Liver (tissue), 8 donors: ENCODE measurements at regions not wholly inside any gene's neighbourhood (a gene's known extent, or its start where the extent isn't known, plus 50 kb on each side); places are given as distances from the start of the nearest gene placed in this dataset.

ENCODE experiments used
- DNase-seq: peaks from one replicate; pipeline ENCODE4 v3.0.0-alpha.2; 2017; ENCODE audit warnings: low spot score
- H3K27ac ChIP-seq, 2 donors: one replicate each; pipeline ENCODE4 v1.7.0; 2013; ENCODE audit warnings: inconsistent platforms in 2 of 2, low read length in 2 of 2, control low read depth in 1 of 2, low read depth in 1 of 2, mild to moderate bottlenecking in 1 of 2
- H3K27me3 ChIP-seq, 4 donors: one replicate each; pipeline versions ENCODE4 v1.6.1 to v1.7.0; 2013; ENCODE audit warnings: low read length in 3 of 4, inconsistent platforms in 1 of 4, mild to moderate bottlenecking in 1 of 4, moderate library complexity in 1 of 4; ENCODE audit not compliant: control insufficient read depth in 4 of 4, insufficient read depth in 4 of 4
- H3K36me3 ChIP-seq, 4 donors: one replicate each; pipeline versions ENCODE4 v1.6.1 to v1.7.0; 2013; ENCODE audit warnings: low read length in 3 of 4, mild to moderate bottlenecking in 3 of 4, low read depth in 1 of 4, moderate library complexity in 1 of 4; ENCODE audit not compliant: control insufficient read depth in 4 of 4, insufficient read depth in 3 of 4
- H3K4me1 ChIP-seq, 4 donors: one replicate each; pipeline versions ENCODE4 v1.6.1 to v1.7.0; 2013; ENCODE audit warnings: low read length in 3 of 4, mild to moderate bottlenecking in 3 of 4, moderate library complexity in 1 of 4; ENCODE audit not compliant: control insufficient read depth in 4 of 4, insufficient read depth in 4 of 4
- H3K4me3 ChIP-seq, 3 donors: one replicate each; pipeline versions ENCODE4 v1.6.1 to v1.7.0; 2013; ENCODE audit warnings: low read length in 3 of 3, control low read depth in 1 of 3, low read depth in 1 of 3, mild to moderate bottlenecking in 1 of 3
- H3K9ac ChIP-seq, 2 donors: one replicate each; pipeline ENCODE4 v1.7.0; 2013; ENCODE audit warnings: low read length in 2 of 2, mild to moderate bottlenecking in 2 of 2, moderate library complexity in 2 of 2, control low read depth in 1 of 2, low read depth in 1 of 2
- H3K9me3 ChIP-seq, 4 donors: one replicate each; pipeline versions ENCODE4 v1.6.1 to v1.7.0; 2013; ENCODE audit warnings: low read length in 3 of 4; ENCODE audit not compliant: control insufficient read depth in 4 of 4
- EGR1 ChIP-seq, 2 donors: IDR thresholded peaks; 2 replicates each; pipeline ENCODE4 v1.6.1; 2016 to 2018; ENCODE audit warnings: antibody characterized with exemption in 2 of 2, low read depth in 2 of 2
- FOXA1 ChIP-seq: IDR thresholded peaks from 2 replicates; pipeline ENCODE4 v1.6.1; 2016; ENCODE audit warnings: antibody characterized with exemption
- FOXA2 ChIP-seq: IDR thresholded peaks from 2 replicates; pipeline ENCODE4 v1.6.1; 2016; ENCODE audit warnings: antibody characterized with exemption
- GABPA ChIP-seq, 2 donors: IDR thresholded peaks in 1 of 2; conservative IDR thresholded peaks in 1 of 2; 2 replicates each; pipeline ENCODE4 v1.6.1; 2016; ENCODE audit warnings: antibody characterized with exemption in 2 of 2, mild to moderate bottlenecking in 1 of 2, moderate library complexity in 1 of 2
- HNF4A ChIP-seq, 2 donors: conservative IDR thresholded peaks; 2 replicates each; pipeline ENCODE4 v1.6.1; 2016; ENCODE audit warnings: antibody characterized with exemption in 2 of 2, mild to moderate bottlenecking in 2 of 2
- HNF4G ChIP-seq: IDR thresholded peaks from 2 replicates; pipeline ENCODE4 v1.6.1; 2016; ENCODE audit warnings: antibody characterized with exemption
- JUND ChIP-seq, 2 donors: IDR thresholded peaks; 2 replicates each; pipeline ENCODE4 v1.6.1; 2016; ENCODE audit warnings: antibody characterized with exemption in 2 of 2
- MAX ChIP-seq: IDR thresholded peaks from 2 replicates; pipeline ENCODE4 v1.6.1; 2016; ENCODE audit warnings: antibody characterized with exemption
- NR2F2 ChIP-seq: IDR thresholded peaks from 2 replicates; pipeline ENCODE4 v1.6.1; 2016; ENCODE audit warnings: antibody characterized with exemption
- RAD21 ChIP-seq, 2 donors: IDR thresholded peaks; 2 replicates each; pipeline ENCODE4 v1.6.1; 2016; ENCODE audit warnings: antibody characterized with exemption in 2 of 2, mild to moderate bottlenecking in 2 of 2
- REST ChIP-seq: IDR thresholded peaks from 2 replicates; pipeline ENCODE4 v1.6.1; 2016; ENCODE audit warnings: antibody characterized with exemption, mild to moderate bottlenecking
- RXRA ChIP-seq, 2 donors: IDR thresholded peaks; 2 replicates each; pipeline ENCODE4 v1.6.1; 2017 to 2018; ENCODE audit warnings: antibody characterized with exemption in 2 of 2, mild to moderate bottlenecking in 1 of 2
- SP1 ChIP-seq: IDR thresholded peaks from 2 replicates; pipeline ENCODE4 v1.6.1; 2018; ENCODE audit warnings: antibody characterized with exemption, mild to moderate bottlenecking
- TAF1 ChIP-seq: conservative IDR thresholded peaks from 2 replicates; pipeline ENCODE4 v1.6.1; 2016; ENCODE audit warnings: antibody characterized with exemption, mild to moderate bottlenecking
- YY1 ChIP-seq: IDR thresholded peaks from 2 replicates; pipeline ENCODE4 v1.6.1; 2016; ENCODE audit warnings: antibody characterized with exemption, mild to moderate bottlenecking
- ZBTB33 ChIP-seq: IDR thresholded peaks from 2 replicates; pipeline ENCODE4 v1.6.1; 2016; ENCODE audit warnings: antibody characterized with exemption
- WGBS: extraction: QIAGEN DNeasy Blood & Tissue Kit; methylation state at CpG from one replicate; pipeline ENCODE4 v1.1.7; 2013; 5-methylcytosine and 5-hydroxymethylcytosine counted together
- TF ChIP-seq, protein P1 (sequence below): fragments of 150-350 bp; IDR thresholded peaks from 2 replicates; pipeline ENCODE4 v1.5.1; 2017; ENCODE audit warnings: improper control_type of control experiment, low read depth, low read length; ENCODE audit not compliant: missing input control
- TF ChIP-seq, protein P2 (sequence below): IDR thresholded peaks from 2 replicates; pipeline ENCODE4 v1.6.1; 2016; ENCODE audit warnings: antibody characterized with exemption
- donor health status: healthy.
- donor health status: healthy.
- donor health status: healthy.
- donor health status: healthy.
- donor health status: healthy.

DNA sequence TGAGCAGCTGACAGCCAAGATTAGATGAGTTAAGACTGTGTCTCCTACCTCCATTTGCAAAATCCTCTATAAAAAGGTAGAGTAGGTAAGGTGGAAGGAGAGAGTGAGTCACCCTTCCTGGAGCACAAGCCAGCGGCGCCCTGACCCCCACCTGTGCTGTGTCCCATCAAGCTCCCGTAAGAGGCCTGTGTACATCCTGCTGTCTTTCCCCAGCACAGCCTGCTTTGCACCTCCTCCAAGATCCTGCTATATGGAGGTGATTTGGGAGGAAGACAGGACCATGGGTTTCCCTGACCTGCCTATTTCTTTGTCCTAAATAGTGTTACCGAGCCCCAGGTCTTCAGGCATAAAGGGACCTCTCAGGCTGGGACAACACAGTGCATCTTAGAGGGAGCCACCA, 62.3 kb upstream of the UQCRFS1 start:
- no peak for DNase-seq
- Histone ChIP-seq H3K27me3 (peaks cover 0 to 2% (median 0%) of the 10 kb centered on the region in 4 donors), H3K4me1 (no peaks in the 10 kb centered on the region), H3K9ac (no peak overlapping the region), H3K9me3 (no peaks in the 10 kb centered on the region), H3K4me3 (no peak overlapping the region), H3K36me3 (no peaks in the 10 kb centered on the region), H3K27ac (no peak overlapping the region)
- whole genome bisulfite sequencing, result 89% methylated on average over 4 of the region's 4 CpGs
- no peak for TF ChIP-seq ZBTB33
- TF ChIP-seq FOXA2, result no peak
- TF ChIP-seq JUND (IDR thresholded peaks at IDR 0.05), result no peak
- TF ChIP-seq SP1, result no peak
- TF ChIP-seq TAF1, result no peak
- TF ChIP-seq HNF4A (conservative IDR thresholded peaks at IDR 0.05), result no peak
- TF ChIP-seq REST, result no peak
- TF ChIP-seq, protein P1, sequence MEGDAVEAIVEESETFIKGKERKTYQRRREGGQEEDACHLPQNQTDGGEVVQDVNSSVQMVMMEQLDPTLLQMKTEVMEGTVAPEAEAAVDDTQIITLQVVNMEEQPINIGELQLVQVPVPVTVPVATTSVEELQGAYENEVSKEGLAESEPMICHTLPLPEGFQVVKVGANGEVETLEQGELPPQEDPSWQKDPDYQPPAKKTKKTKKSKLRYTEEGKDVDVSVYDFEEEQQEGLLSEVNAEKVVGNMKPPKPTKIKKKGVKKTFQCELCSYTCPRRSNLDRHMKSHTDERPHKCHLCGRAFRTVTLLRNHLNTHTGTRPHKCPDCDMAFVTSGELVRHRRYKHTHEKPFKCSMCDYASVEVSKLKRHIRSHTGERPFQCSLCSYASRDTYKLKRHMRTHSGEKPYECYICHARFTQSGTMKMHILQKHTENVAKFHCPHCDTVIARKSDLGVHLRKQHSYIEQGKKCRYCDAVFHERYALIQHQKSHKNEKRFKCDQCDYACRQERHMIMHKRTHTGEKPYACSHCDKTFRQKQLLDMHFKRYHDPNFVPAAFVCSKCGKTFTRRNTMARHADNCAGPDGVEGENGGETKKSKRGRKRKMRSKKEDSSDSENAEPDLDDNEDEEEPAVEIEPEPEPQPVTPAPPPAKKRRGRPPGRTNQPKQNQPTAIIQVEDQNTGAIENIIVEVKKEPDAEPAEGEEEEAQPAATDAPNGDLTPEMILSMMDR, result no peak
- TF ChIP-seq, protein P2, sequence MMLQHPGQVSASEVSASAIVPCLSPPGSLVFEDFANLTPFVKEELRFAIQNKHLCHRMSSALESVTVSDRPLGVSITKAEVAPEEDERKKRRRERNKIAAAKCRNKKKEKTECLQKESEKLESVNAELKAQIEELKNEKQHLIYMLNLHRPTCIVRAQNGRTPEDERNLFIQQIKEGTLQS, result no peak
- TF ChIP-seq YY1, result no peak
- TF ChIP-seq HNF4G, result no peak
- no peak for TF ChIP-seq MAX
- TF ChIP-seq RXRA (IDR thresholded peaks at IDR 0.05), result no peak
- TF ChIP-seq FOXA1, result no peak
- no peak for TF ChIP-seq NR2F2

DNA sequence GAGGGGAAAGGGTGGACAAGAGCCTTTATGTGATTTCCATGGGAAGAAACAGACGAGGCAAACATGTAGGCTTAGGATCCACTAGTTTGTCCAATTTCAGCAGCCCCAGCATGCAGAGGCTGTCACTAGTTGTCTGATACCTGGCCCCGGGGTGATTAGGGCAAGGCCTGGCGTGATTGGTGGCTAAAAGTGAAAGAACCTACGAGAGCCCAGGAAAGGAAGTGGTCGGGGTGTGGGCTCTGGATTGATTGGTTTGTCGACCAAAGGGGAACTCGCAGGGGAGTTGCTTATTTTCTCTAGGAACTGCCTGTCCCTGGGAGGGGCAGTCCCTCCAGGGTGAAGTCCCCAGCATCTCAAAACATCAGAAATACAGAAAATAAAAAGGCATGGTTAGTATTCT, 64.2 kb upstream of the UQCRFS1 start:
- WGBS, result 29% methylated on average over 7 of the region's 7 CpGs
- H3K4me1 ChIP-seq, result no peaks in the 10 kb centered on the region
- peaks cover 0 to 2% (median 0%) of the 10 kb centered on the region in 4 donors for H3K27me3 ChIP-seq
- H3K9ac ChIP-seq, result no peak overlapping the region
- DNase-seq, result no peak
- no peaks in the 10 kb centered on the region for H3K9me3 ChIP-seq
- no peak overlapping the region for H3K4me3 ChIP-seq
- TF ChIP-seq EGR1 (IDR thresholded peaks at IDR 0.05; ENCODE audit: low read depth in 2 of 2) (no peak), HNF4A (conservative IDR thresholded peaks at IDR 0.05) (no peak), HNF4G (no peak), RXRA (IDR thresholded peaks at IDR 0.05) (no peak), YY1 (no peak), FOXA1 (no peak), TAF1 (no peak), NR2F2 (no peak), SP1 (no peak), RAD21 (IDR thresholded peaks at IDR 0.05) (no peak), GABPA (IDR thresholded peaks at IDR 0.05 in 1 of 2, conservative IDR thresholded peaks at IDR 0.05 in 1 of 2) (no peak)
- no peaks in the 10 kb centered on the region for H3K36me3 ChIP-seq
- H3K27ac ChIP-seq, result no peak overlapping the region
